ENCODE measurements at regions not wholly inside any gene's neighbourhood (a gene's known extent, or its start where the extent isn't known, plus 50 kb on each side); places are given as distances from the start of the nearest gene placed in this dataset.

GRCh38 chr3:31250116-31250777 lies 282.5 kb upstream of the STT3B start:
- TF ChIP-seq, protein P1, sequence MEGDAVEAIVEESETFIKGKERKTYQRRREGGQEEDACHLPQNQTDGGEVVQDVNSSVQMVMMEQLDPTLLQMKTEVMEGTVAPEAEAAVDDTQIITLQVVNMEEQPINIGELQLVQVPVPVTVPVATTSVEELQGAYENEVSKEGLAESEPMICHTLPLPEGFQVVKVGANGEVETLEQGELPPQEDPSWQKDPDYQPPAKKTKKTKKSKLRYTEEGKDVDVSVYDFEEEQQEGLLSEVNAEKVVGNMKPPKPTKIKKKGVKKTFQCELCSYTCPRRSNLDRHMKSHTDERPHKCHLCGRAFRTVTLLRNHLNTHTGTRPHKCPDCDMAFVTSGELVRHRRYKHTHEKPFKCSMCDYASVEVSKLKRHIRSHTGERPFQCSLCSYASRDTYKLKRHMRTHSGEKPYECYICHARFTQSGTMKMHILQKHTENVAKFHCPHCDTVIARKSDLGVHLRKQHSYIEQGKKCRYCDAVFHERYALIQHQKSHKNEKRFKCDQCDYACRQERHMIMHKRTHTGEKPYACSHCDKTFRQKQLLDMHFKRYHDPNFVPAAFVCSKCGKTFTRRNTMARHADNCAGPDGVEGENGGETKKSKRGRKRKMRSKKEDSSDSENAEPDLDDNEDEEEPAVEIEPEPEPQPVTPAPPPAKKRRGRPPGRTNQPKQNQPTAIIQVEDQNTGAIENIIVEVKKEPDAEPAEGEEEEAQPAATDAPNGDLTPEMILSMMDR (IDR thresholded peaks at IDR 0.05), result no peak
- TF ChIP-seq POLR2AphosphoS5 (IDR thresholded peaks at IDR 0.05) (no peak), POLR2A (IDR thresholded peaks at IDR 0.05) (no peak), EP300 (IDR thresholded peaks at IDR 0.05) (no peak)
